Erythroblast (primary cell): ENCODE measurements at regions not wholly inside any gene's neighbourhood (a gene's known extent, or its start where the extent isn't known, plus 50 kb on each side); places are given as distances from the start of the nearest gene placed in this dataset.

Experiments used
- DNase-seq, 2 experiments: peaks; one replicate each; lab custom pipeline; 2025; lab: John Stamatoyannopoulos, UW
- GATA1 ChIP-seq: IDR thresholded peaks from 2 replicates; pipeline ENCODE4 v1.6.1; 2011; ENCODE audit warnings: low read depth, mild to moderate bottlenecking, control low read depth, low read length, moderate library complexity
- POLR2A ChIP-seq: IDR thresholded peaks from 2 replicates; pipeline ENCODE4 v1.6.1; 2011; ENCODE audit warnings: mild to moderate bottlenecking, low read length

GRCh38 chr9:79929285-79929684 is 357.5 kb downstream of the TLE4 start:
- no peak for DNase-seq
- TF ChIP-seq POLR2A: no peak
- TF ChIP-seq GATA1: no peak

GRCh38 chr9:79928661-79929223 is 357.0 kb downstream of the TLE4 start:
- no peak for DNase-seq
- TF ChIP-seq GATA1 (no peak), POLR2A (no peak)

GRCh38 chr9:79925326-79925725 is 353.6 kb downstream of the TLE4 start:
- TF ChIP-seq POLR2A (no peak), GATA1 (no peak)
- no peak for DNase-seq

GRCh38 chr9:79924836-79925235 is 353.1 kb downstream of the TLE4 start:
- no peak for TF ChIP-seq POLR2A
- TF ChIP-seq GATA1: no peak
- no peak for DNase-seq

GRCh38 chr9:79917421-79917820 is 345.7 kb downstream of the TLE4 start:
- TF ChIP-seq GATA1: no peak
- no peak for TF ChIP-seq POLR2A
- no peak for DNase-seq

GRCh38 chr9:79913867-79914266 is 342.1 kb downstream of the TLE4 start:
- TF ChIP-seq POLR2A (no peak), GATA1 (no peak)

GRCh38 chr9:79912318-79913070 is 340.7 kb downstream of the TLE4 start:
- no peak for DNase-seq
- no peak for TF ChIP-seq GATA1
- no peak for TF ChIP-seq POLR2A

More at GRCh38 chr9:79913867-79914266, 342.1 kb downstream of the TLE4 start:
- no peak for DNase-seq

- TF ChIP-seq POLR2A (no peak), GATA1 (no peak)
These were observed 340.0 kb downstream of the TLE4 start for GRCh38 chr9:79911724-79912123.

GRCh38 chr9:79902825-79903600 is 331.2 kb downstream of the TLE4 start:
- TF ChIP-seq GATA1 (no peak), POLR2A (no peak)
- no peak for DNase-seq

More at GRCh38 chr9:79911724-79912123, 340.0 kb downstream of the TLE4 start:
- no peak for DNase-seq

GRCh38 chr9:79900754-79901153 is 329.0 kb downstream of the TLE4 start:
- DNase-seq: no peak
- TF ChIP-seq POLR2A: no peak
- TF ChIP-seq GATA1: no peak

GRCh38 chr9:79896390-79896980 is 324.7 kb downstream of the TLE4 start:
- no peak for DNase-seq
- TF ChIP-seq POLR2A: no peak
- no peak for TF ChIP-seq GATA1

GRCh38 chr9:79895232-79895631 is 323.5 kb downstream of the TLE4 start:
- TF ChIP-seq GATA1 (no peak), POLR2A (no peak)
- DNase-seq: no peak

- TF ChIP-seq POLR2A: no peak
- TF ChIP-seq GATA1: no peak
These were observed 317.6 kb downstream of the TLE4 start for GRCh38 chr9:79889369-79889768.

GRCh38 chr9:79885093-79885857 is 313.5 kb downstream of the TLE4 start:
- DNase-seq: no peak
- no peak for TF ChIP-seq POLR2A
- TF ChIP-seq GATA1: no peak

More at GRCh38 chr9:79889369-79889768, 317.6 kb downstream of the TLE4 start:
- peak in 1 of 2 experiments; percentile 15 for DNase-seq
